ENCODE measurements at regions not wholly inside any gene's neighbourhood (a gene's known extent, or its start where the extent isn't known, plus 50 kb on each side); places are given as distances from the start of the nearest gene placed in this dataset.

- Mint-ChIP-seq H3K9me3 (peaks cover 5% of the 10 kb centered on the region), H3K4me3 (no peak overlapping the region), H3K27me3 (ENCODE audit: low read depth) (no peaks in the 10 kb centered on the region), H3K36me3 (no peaks in the 10 kb centered on the region), H3K27ac (no peak overlapping the region), H3K4me1 (no peaks in the 10 kb centered on the region)
- no peak for DNase-seq (ENCODE audit: low spot score)
- POLR2A ChIA-PET = no interaction called here
- no peak for TF ChIP-seq ERG (CRISPR knock-in tag; IDR thresholded peaks at IDR 0.05)
- no peak for TF ChIP-seq ZNF121 (CRISPR knock-in tag; IDR thresholded peaks at IDR 0.05)
- CTCF ChIA-PET = no interaction called here
- no peak for ATAC-seq
Observed at GRCh38 chr6:95448208-95448607, 129.1 kb upstream of the MANEA start.

- H3K4me3 Mint-ChIP-seq = no peak overlapping the region
- no peaks in the 10 kb centered on the region for H3K27me3 Mint-ChIP-seq (ENCODE audit: low read depth)
- H3K9me3 Mint-ChIP-seq = peaks cover 16% of the 10 kb centered on the region
- ChIA-PET POLR2A (no interaction called here), CTCF (no interaction called here)
- no peak for ATAC-seq
- H3K36me3 Mint-ChIP-seq = peaks cover 16% of the 10 kb centered on the region
- DNase-seq (ENCODE audit: low spot score) = no peak
- peaks cover 4% of the 10 kb centered on the region; the same call in 1 of the 2 replicates for H3K4me1 Mint-ChIP-seq
- H3K27ac Mint-ChIP-seq = no peak overlapping the region
- TF ChIP-seq ZNF263 (CRISPR knock-in tag; IDR thresholded peaks at IDR 0.05; ENCODE audit: low read depth) (no peak), IRF2 (CRISPR knock-in tag; IDR thresholded peaks at IDR 0.05; ENCODE audit: borderline replicate concordance, low read depth) (no peak), HMGXB4 (CRISPR knock-in tag; IDR thresholded peaks at IDR 0.05) (no peak), TEAD4 (CRISPR knock-in tag; IDR thresholded peaks at IDR 0.05) (no peak), KAT7 (CRISPR knock-in tag; IDR thresholded peaks at IDR 0.05; ENCODE audit: borderline replicate concordance) (no peak), NR2C2 (CRISPR knock-in tag; IDR thresholded peaks at IDR 0.05) (no peak), NR1H2 (CRISPR knock-in tag; IDR thresholded peaks at IDR 0.05) (no peak), CREM (CRISPR knock-in tag; IDR thresholded peaks at IDR 0.05) (no peak), ZNF121 (CRISPR knock-in tag; IDR thresholded peaks at IDR 0.05) (no peak), ZSCAN18 (CRISPR knock-in tag; IDR thresholded peaks at IDR 0.05) (no peak), GTF2I (CRISPR knock-in tag; conservative IDR thresholded peaks at IDR 0.05) (no peak), ELF4 (CRISPR knock-in tag; IDR thresholded peaks at IDR 0.05; ENCODE audit: low read depth) (no peak)
- TF ChIP-seq, protein P1, sequence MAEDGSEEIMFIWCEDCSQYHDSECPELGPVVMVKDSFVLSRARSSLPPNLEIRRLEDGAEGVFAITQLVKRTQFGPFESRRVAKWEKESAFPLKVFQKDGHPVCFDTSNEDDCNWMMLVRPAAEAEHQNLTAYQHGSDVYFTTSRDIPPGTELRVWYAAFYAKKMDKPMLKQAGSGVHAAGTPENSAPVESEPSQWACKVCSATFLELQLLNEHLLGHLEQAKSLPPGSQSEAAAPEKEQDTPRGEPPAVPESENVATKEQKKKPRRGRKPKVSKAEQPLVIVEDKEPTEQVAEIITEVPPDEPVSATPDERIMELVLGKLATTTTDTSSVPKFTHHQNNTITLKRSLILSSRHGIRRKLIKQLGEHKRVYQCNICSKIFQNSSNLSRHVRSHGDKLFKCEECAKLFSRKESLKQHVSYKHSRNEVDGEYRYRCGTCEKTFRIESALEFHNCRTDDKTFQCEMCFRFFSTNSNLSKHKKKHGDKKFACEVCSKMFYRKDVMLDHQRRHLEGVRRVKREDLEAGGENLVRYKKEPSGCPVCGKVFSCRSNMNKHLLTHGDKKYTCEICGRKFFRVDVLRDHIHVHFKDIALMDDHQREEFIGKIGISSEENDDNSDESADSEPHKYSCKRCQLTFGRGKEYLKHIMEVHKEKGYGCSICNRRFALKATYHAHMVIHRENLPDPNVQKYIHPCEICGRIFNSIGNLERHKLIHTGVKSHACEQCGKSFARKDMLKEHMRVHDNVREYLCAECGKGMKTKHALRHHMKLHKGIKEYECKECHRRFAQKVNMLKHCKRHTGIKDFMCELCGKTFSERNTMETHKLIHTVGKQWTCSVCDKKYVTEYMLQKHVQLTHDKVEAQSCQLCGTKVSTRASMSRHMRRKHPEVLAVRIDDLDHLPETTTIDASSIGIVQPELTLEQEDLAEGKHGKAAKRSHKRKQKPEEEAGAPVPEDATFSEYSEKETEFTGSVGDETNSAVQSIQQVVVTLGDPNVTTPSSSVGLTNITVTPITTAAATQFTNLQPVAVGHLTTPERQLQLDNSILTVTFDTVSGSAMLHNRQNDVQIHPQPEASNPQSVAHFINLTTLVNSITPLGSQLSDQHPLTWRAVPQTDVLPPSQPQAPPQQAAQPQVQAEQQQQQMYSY (CRISPR knock-in tag; IDR thresholded peaks at IDR 0.05) = no peak
- TF ChIP-seq, protein P2, sequence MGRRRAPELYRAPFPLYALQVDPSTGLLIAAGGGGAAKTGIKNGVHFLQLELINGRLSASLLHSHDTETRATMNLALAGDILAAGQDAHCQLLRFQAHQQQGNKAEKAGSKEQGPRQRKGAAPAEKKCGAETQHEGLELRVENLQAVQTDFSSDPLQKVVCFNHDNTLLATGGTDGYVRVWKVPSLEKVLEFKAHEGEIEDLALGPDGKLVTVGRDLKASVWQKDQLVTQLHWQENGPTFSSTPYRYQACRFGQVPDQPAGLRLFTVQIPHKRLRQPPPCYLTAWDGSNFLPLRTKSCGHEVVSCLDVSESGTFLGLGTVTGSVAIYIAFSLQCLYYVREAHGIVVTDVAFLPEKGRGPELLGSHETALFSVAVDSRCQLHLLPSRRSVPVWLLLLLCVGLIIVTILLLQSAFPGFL (CRISPR knock-in tag; IDR thresholded peaks at IDR 0.05; ENCODE audit: borderline replicate concordance) = no peak
- TF ChIP-seq, protein P3, sequence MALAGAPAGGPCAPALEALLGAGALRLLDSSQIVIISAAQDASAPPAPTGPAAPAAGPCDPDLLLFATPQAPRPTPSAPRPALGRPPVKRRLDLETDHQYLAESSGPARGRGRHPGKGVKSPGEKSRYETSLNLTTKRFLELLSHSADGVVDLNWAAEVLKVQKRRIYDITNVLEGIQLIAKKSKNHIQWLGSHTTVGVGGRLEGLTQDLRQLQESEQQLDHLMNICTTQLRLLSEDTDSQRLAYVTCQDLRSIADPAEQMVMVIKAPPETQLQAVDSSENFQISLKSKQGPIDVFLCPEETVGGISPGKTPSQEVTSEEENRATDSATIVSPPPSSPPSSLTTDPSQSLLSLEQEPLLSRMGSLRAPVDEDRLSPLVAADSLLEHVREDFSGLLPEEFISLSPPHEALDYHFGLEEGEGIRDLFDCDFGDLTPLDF (CRISPR knock-in tag; IDR thresholded peaks at IDR 0.05) = no peak
- TF ChIP-seq, protein P4, sequence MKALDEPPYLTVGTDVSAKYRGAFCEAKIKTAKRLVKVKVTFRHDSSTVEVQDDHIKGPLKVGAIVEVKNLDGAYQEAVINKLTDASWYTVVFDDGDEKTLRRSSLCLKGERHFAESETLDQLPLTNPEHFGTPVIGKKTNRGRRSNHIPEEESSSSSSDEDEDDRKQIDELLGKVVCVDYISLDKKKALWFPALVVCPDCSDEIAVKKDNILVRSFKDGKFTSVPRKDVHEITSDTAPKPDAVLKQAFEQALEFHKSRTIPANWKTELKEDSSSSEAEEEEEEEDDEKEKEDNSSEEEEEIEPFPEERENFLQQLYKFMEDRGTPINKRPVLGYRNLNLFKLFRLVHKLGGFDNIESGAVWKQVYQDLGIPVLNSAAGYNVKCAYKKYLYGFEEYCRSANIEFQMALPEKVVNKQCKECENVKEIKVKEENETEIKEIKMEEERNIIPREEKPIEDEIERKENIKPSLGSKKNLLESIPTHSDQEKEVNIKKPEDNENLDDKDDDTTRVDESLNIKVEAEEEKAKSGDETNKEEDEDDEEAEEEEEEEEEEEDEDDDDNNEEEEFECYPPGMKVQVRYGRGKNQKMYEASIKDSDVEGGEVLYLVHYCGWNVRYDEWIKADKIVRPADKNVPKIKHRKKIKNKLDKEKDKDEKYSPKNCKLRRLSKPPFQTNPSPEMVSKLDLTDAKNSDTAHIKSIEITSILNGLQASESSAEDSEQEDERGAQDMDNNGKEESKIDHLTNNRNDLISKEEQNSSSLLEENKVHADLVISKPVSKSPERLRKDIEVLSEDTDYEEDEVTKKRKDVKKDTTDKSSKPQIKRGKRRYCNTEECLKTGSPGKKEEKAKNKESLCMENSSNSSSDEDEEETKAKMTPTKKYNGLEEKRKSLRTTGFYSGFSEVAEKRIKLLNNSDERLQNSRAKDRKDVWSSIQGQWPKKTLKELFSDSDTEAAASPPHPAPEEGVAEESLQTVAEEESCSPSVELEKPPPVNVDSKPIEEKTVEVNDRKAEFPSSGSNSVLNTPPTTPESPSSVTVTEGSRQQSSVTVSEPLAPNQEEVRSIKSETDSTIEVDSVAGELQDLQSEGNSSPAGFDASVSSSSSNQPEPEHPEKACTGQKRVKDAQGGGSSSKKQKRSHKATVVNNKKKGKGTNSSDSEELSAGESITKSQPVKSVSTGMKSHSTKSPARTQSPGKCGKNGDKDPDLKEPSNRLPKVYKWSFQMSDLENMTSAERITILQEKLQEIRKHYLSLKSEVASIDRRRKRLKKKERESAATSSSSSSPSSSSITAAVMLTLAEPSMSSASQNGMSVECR (CRISPR knock-in tag; IDR thresholded peaks at IDR 0.05; ENCODE audit: borderline replicate concordance) = no peak
- TF ChIP-seq, protein P5, sequence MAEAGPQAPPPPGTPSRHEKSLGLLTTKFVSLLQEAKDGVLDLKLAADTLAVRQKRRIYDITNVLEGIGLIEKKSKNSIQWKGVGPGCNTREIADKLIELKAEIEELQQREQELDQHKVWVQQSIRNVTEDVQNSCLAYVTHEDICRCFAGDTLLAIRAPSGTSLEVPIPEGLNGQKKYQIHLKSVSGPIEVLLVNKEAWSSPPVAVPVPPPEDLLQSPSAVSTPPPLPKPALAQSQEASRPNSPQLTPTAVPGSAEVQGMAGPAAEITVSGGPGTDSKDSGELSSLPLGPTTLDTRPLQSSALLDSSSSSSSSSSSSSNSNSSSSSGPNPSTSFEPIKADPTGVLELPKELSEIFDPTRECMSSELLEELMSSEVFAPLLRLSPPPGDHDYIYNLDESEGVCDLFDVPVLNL (CRISPR knock-in tag; IDR thresholded peaks at IDR 0.05; ENCODE audit: borderline replicate concordance, low read depth) = no peak
Observed at GRCh38 chr6:95469511-95469910, 107.8 kb upstream of the MANEA start.

Data from WTC11 (cell line).